Loucy (cell line): ENCODE measurements at regions not wholly inside any gene's neighbourhood (a gene's known extent, or its start where the extent isn't known, plus 50 kb on each side); places are given as distances from the start of the nearest gene placed in this dataset.

Source experiments
- H2AFZ ChIP-seq: fragments of 200-600 bp; sonication (generic); 2 replicates; pipeline ENCODE4 v1.6.0; 2016; ENCODE audit warnings: antibody characterized with exemption, mild to moderate bottlenecking, low read length, moderate library complexity
- H3F3A ChIP-seq: fragments of 200-600 bp; 2 replicates; pipeline ENCODE4 v1.6.0; 2016; ENCODE audit warnings: antibody characterized with exemption, low read depth, mild to moderate bottlenecking
- H3K27me3 ChIP-seq: fragments of 200-600 bp; sonication (generic); 2 replicates; pipeline ENCODE4 v1.6.1; 2014; ENCODE audit warnings: low read length, mild to moderate bottlenecking; ENCODE audit not compliant: insufficient read depth, poor library complexity, severe bottlenecking
- H3K36me3 ChIP-seq: fragments of 200-600 bp; sonication (generic); 2 replicates; pipeline ENCODE4 v1.6.1; 2016; ENCODE audit warnings: low read length; ENCODE audit not compliant: insufficient read depth
- H3K4me1 ChIP-seq: fragments of 200-600 bp; sonication (generic); 2 replicates; pipeline ENCODE4 v1.5.1; 2014; ENCODE audit warnings: low read length, mild to moderate bottlenecking; ENCODE audit not compliant: insufficient read depth, poor library complexity, severe bottlenecking
- H3K4me2 ChIP-seq: fragments of 200-600 bp; sonication (generic); 2 replicates; pipeline ENCODE4 v1.6.0; 2014; ENCODE audit warnings: antibody characterized with exemption, low read length, low read depth, mild to moderate bottlenecking; ENCODE audit not compliant: poor library complexity, severe bottlenecking
- H3K4me3 ChIP-seq: fragments of 200-600 bp; sonication (generic); 2 replicates; pipeline ENCODE4 v1.5.1; 2014; ENCODE audit warnings: low read length, mild to moderate bottlenecking, mixed read lengths; ENCODE audit not compliant: poor library complexity, severe bottlenecking
- H3K79me2 ChIP-seq: fragments of 200-600 bp; sonication (generic); 2 replicates; pipeline ENCODE4 v1.6.1; 2014; ENCODE audit warnings: low read length; ENCODE audit not compliant: insufficient read depth
- H3K9ac ChIP-seq: fragments of 200-600 bp; sonication (generic); 2 replicates; pipeline ENCODE4 v1.6.0; 2014; ENCODE audit warnings: mild to moderate bottlenecking, low read depth, low read length, moderate library complexity; ENCODE audit not compliant: poor library complexity, severe bottlenecking
- H3K9me2 ChIP-seq: fragments of 200-600 bp; sonication (generic); replicated peaks from 2 replicates; pipeline ENCODE4 v1.6.1; 2016; ENCODE audit warnings: low read depth, low read length, mixed read lengths
- H3K9me3 ChIP-seq: fragments of 200-600 bp; sonication (generic); 2 replicates; pipeline ENCODE4 v1.6.1; 2014; ENCODE audit warnings: mild to moderate bottlenecking, antibody characterized with exemption, low read length, low read depth; ENCODE audit not compliant: insufficient read depth
- H4K20me1 ChIP-seq: fragments of 200-600 bp; sonication (generic); 2 replicates; pipeline ENCODE4 v1.6.0; 2014; ENCODE audit warnings: antibody characterized with exemption, low read length, mild to moderate bottlenecking; ENCODE audit not compliant: insufficient read depth, poor library complexity, severe bottlenecking
- CTCF ChIP-seq: fragments of 200-600 bp; sonication (generic); conservative IDR thresholded peaks from 2 replicates; pipeline ENCODE4 v1.5.1; 2014; ENCODE audit warnings: mild to moderate bottlenecking, antibody characterized with exemption, low read length
- EZH2phosphoT487 ChIP-seq: fragments of 200-600 bp; IDR thresholded peaks from 2 replicates; pipeline ENCODE4 v1.6.1; 2018; ENCODE audit warnings: antibody characterized with exemption, mild to moderate bottlenecking, moderate library complexity, borderline replicate concordance

GRCh38 chr5:10065428-10066000 lies 184.2 kb downstream of the ATPSCKMT start:
- TF ChIP-seq CTCF (no peak), EZH2phosphoT487 (no peak)
- Histone ChIP-seq H3F3A (no peaks in the 10 kb centered on the region), H3K4me3 (no peak overlapping the region)

DNA sequence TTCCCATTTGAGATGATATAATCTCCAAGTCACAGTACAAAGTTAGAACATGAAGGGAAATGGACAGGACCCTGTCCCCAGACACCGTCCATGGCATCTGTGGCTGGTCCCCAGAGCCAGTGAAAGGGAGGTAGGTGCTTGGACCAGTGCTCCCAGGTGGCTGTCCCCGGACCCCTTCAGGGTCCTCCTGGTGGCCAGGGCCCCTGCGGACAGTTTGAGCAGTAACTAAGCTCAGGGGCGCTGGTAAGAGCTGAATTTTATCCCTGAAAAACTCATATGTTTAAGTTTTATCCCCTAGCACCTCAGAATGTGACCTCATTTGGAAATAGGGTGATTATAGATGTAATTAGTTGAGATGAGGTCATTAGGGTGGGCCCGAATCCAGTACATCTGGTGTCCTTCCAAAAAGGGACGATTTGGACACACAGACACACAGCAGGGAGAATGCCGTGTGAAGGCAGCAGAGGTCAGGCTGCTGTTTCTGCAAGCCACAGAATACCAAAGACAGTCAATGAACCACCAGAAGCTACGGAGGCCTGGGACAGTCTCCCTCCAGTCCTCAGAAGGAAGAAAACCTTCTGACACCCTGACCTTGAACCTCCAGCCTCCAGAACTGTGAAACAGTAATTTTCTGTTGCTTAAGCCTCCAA lies 185.0 kb downstream of the ATPSCKMT start:
- H2AFZ ChIP-seq: no peak overlapping the region
- H3K36me3 ChIP-seq: no peaks in the 10 kb centered on the region
- no peaks in the 10 kb centered on the region for H3K79me2 ChIP-seq
- H3K4me1 ChIP-seq: no peaks in the 10 kb centered on the region
- no peak overlapping the region for H3K9ac ChIP-seq
- no peak overlapping the region for H3K4me2 ChIP-seq
- no peak overlapping the region for H3K4me3 ChIP-seq
- H3F3A ChIP-seq: no peaks in the 10 kb centered on the region
- H3K9me3 ChIP-seq: 0 out of 2 replicates have a peak, but pooled peaks cover 2% of the 10 kb centered on the region
- no peaks in the 10 kb centered on the region for H3K9me2 ChIP-seq
- no peaks in the 10 kb centered on the region for H4K20me1 ChIP-seq
- no peak for TF ChIP-seq CTCF
- TF ChIP-seq EZH2phosphoT487: no peak
- H3K27me3 ChIP-seq: no peaks in the 10 kb centered on the region

More at GRCh38 chr5:10065428-10066000, 184.2 kb downstream of the ATPSCKMT start:
- Histone ChIP-seq H3K9me2 (no peaks in the 10 kb centered on the region), H4K20me1 (no peaks in the 10 kb centered on the region), H3K36me3 (no peaks in the 10 kb centered on the region), H3K4me1 (no peaks in the 10 kb centered on the region), H3K4me2 (no peak overlapping the region), H3K9ac (no peak overlapping the region), H3K79me2 (no peaks in the 10 kb centered on the region), H2AFZ (no peak overlapping the region), H3K27me3 (no peaks in the 10 kb centered on the region), H3K9me3 (0 out of 2 replicates have a peak, but pooled peaks cover 2% of the 10 kb centered on the region)

DNA sequence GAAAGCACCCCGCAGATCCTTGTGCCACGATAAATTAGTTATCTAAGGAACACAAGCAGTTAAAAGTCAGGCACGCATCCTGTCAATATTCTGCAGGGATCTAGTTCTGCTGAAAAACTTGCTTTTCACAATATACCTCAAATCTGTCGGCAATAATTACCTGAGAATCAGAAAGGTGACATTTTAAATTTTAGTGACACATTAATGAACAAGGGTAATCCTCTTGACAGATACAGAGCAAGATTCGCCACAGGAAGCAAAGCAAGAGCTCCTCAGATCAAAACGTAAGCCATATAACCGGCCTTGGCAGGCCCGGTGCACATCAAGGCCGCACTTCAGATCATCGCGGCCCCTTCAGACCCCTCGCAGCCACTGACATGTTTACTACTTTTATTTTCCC lies 185.7 kb downstream of the ATPSCKMT start:
- H3K4me3 ChIP-seq: no peak overlapping the region
- no peaks in the 10 kb centered on the region for H3K79me2 ChIP-seq
- H3K4me1 ChIP-seq: peaks cover 5% of the 10 kb centered on the region
- TF ChIP-seq EZH2phosphoT487 (no peak), CTCF (no peak)
- H3K4me2 ChIP-seq: no peak overlapping the region
- no peaks in the 10 kb centered on the region for H3K9me2 ChIP-seq
- no peak overlapping the region for H3K9ac ChIP-seq
- H3F3A ChIP-seq: no peaks in the 10 kb centered on the region
- H2AFZ ChIP-seq: no peak overlapping the region
- H3K36me3 ChIP-seq: no peaks in the 10 kb centered on the region
- no peaks in the 10 kb centered on the region for H3K27me3 ChIP-seq
- H4K20me1 ChIP-seq: no peaks in the 10 kb centered on the region
- 0 out of 2 replicates have a peak, but pooled peaks cover 2% of the 10 kb centered on the region for H3K9me3 ChIP-seq
